ENCODE measurements at regions not wholly inside any gene's neighbourhood (a gene's known extent, or its start where the extent isn't known, plus 50 kb on each side); places are given as distances from the start of the nearest gene placed in this dataset.

- Histone ChIP-seq H3K27ac (ENCODE audit: control insufficient read depth, insufficient read depth) (no peak overlapping the region), H4K20me1 (ENCODE audit: control insufficient read depth, insufficient read depth) (no peaks in the 10 kb centered on the region), H3K9ac (ENCODE audit: control insufficient read depth, insufficient read depth, low read length) (no peak overlapping the region), H3K4me3 (no peak overlapping the region), H3K4me2 (ENCODE audit: control insufficient read depth, insufficient read depth) (no peak overlapping the region), H3K9me3 (replicated peaks; ENCODE audit: control insufficient read depth, insufficient read depth, low read length) (peaks cover 3% of the 10 kb centered on the region; the same call in 1 of the 3 replicates), H3K79me2 (ENCODE audit: control insufficient read depth, insufficient read depth, low read length) (no peaks in the 10 kb centered on the region), H3K27me3 (replicated peaks in 1 of 2; ENCODE audit: control insufficient read depth in 2 of 2, insufficient read depth in 2 of 2, low read length in 1 of 2) (no peaks in the 10 kb centered on the region), H3K4me1 (ENCODE audit: control insufficient read depth, insufficient read depth, low read length) (peaks cover 12% of the 10 kb centered on the region), H3K36me3 (ENCODE audit: control insufficient read depth in 2 of 2, insufficient read depth in 2 of 2, low read length in 1 of 2) (no peaks in the 10 kb centered on the region), H2AFZ (ENCODE audit: control insufficient read depth, low read depth, low read length) (no peak overlapping the region)
- POLR2A ChIA-PET = no interaction called here
- FAIRE-seq (no peak), ATAC-seq (no peak), DNase-seq (ENCODE audit: low read depth, low spot score) (no peak)
- intact Hi-C loops (cut with micrococcal nuclease; ENCODE audit: unreplicated experiment) (no loop called here), in situ Hi-C loops (cut with MboI) (no loop called here)
- CTCF ChIA-PET = no interaction called here
- BruUV-seq (replicated peaks) = no TSS peak
- SMC1A ChIA-PET (ENCODE audit: uncharacterized antibody, unreplicated experiment) = interaction anchor here (0.6 kb wide), 1 partner anchor 24 kb away, joined by 3 read pairs; no protein-coding TSS in a partner anchor
- RAD21 ChIA-PET (ENCODE audit: unreplicated experiment) = no interaction called here
- TF ChIP-seq STAT1 (conservative IDR thresholded peaks at IDR 0.05) = no peak
- TF ChIP-seq POLR2AphosphoS5 (IDR thresholded peaks at IDR 0.05; ENCODE audit: low read length) = no peak
- no peak for TF ChIP-seq KLF5 (IDR thresholded peaks at IDR 0.05; ENCODE audit: partially characterized antibody)
- no peak for TF ChIP-seq ETV6 (conservative IDR thresholded peaks at IDR 0.05 in 1 of 2, IDR thresholded peaks at IDR 0.05 in 1 of 2; ENCODE audit: borderline replicate concordance in 1 of 2, low read depth in 1 of 2)
- TF ChIP-seq KAT2A (conservative IDR thresholded peaks at IDR 0.05; ENCODE audit: control insufficient read depth, low read depth, low read length) = no peak
- TF ChIP-seq ZZZ3 (IDR thresholded peaks at IDR 0.05; ENCODE audit: control insufficient read depth, insufficient read length, low read depth) = no peak
- TF ChIP-seq MYC (IDR thresholded peaks at IDR 0.05; ENCODE audit: insufficient read depth, insufficient read length, insufficient replicate concordance, low read length, severe bottlenecking) = no peak
- TF ChIP-seq ZSCAN29 (IDR thresholded peaks at IDR 0.05) = no peak
- no peak for TF ChIP-seq EP300 (IDR thresholded peaks at IDR 0.05; ENCODE audit: borderline replicate concordance in 1 of 2, control insufficient read depth in 1 of 2, low read depth in 2 of 2, low read length in 2 of 2)
- no peak for TF ChIP-seq PML (IDR thresholded peaks at IDR 0.05; ENCODE audit: low read length)
- no peak for TF ChIP-seq NR2C2 (IDR thresholded peaks at IDR 0.05; ENCODE audit: borderline replicate concordance, control insufficient read depth, insufficient read length, low read depth)
- no peak for TF ChIP-seq MYB (IDR thresholded peaks at IDR 0.05; ENCODE audit: borderline replicate concordance, low read depth, low read length)
- TF ChIP-seq E4F1 (IDR thresholded peaks at IDR 0.05; ENCODE audit: borderline replicate concordance, partially characterized antibody) = no peak
- no peak for TF ChIP-seq PRDM15 (CRISPR knock-in tag; IDR thresholded peaks at IDR 0.05)
- TF ChIP-seq SRF (IDR thresholded peaks at IDR 0.05; ENCODE audit: low read depth in 2 of 2, low read length in 2 of 2) = no peak
- no peak for TF ChIP-seq BRCA1 (IDR thresholded peaks at IDR 0.05; ENCODE audit: low read depth, low read length)
- no peak for TF ChIP-seq ATF2 (IDR thresholded peaks at IDR 0.05; ENCODE audit: low read length)
Measured at GRCh38 chr2:2879071-2879470, 498.5 kb downstream of the EIPR1 start.

Data from GM12878 (cell line).